ENCODE measurements at regions not wholly inside any gene's neighbourhood (a gene's known extent, or its start where the extent isn't known, plus 50 kb on each side); places are given as distances from the start of the nearest gene placed in this dataset.

DNA sequence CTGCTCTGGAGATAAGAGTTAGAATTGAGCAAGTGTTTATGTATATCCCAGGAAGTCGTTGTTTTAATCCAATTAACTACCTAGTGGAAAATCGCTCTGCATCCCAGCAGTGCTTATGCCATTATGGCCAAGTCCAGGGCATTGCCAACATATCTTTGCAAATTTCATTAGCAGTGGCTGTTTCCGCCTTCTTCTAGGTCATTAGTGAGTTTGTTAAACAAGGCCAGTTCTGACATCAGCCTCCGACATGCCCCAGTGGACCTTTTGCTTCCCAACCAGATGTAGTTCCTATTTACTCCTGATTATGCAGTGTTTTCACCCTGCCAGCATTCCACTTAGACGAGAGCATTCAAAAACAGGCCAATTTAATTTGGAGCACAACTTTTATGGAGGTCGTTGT, 106.8 kb upstream of the FAM78B start:
- Mint-ChIP-seq H3K27ac (no peak overlapping the region), H3K4me1 (no peaks in the 10 kb centered on the region), H3K36me3 (no peaks in the 10 kb centered on the region), H3K9me3 (peaks cover 13% of the 10 kb centered on the region), H3K4me3 (no peak overlapping the region), H3K27me3 (ENCODE audit: low read depth) (no peaks in the 10 kb centered on the region)
- TF ChIP-seq, protein P1, sequence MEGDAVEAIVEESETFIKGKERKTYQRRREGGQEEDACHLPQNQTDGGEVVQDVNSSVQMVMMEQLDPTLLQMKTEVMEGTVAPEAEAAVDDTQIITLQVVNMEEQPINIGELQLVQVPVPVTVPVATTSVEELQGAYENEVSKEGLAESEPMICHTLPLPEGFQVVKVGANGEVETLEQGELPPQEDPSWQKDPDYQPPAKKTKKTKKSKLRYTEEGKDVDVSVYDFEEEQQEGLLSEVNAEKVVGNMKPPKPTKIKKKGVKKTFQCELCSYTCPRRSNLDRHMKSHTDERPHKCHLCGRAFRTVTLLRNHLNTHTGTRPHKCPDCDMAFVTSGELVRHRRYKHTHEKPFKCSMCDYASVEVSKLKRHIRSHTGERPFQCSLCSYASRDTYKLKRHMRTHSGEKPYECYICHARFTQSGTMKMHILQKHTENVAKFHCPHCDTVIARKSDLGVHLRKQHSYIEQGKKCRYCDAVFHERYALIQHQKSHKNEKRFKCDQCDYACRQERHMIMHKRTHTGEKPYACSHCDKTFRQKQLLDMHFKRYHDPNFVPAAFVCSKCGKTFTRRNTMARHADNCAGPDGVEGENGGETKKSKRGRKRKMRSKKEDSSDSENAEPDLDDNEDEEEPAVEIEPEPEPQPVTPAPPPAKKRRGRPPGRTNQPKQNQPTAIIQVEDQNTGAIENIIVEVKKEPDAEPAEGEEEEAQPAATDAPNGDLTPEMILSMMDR (IDR thresholded peaks at IDR 0.05; ENCODE audit: unreplicated experiment) = no peak
- no peak for DNase-seq (ENCODE audit: low spot score in 2 of 2, unreplicated experiment in 2 of 2)

DNA sequence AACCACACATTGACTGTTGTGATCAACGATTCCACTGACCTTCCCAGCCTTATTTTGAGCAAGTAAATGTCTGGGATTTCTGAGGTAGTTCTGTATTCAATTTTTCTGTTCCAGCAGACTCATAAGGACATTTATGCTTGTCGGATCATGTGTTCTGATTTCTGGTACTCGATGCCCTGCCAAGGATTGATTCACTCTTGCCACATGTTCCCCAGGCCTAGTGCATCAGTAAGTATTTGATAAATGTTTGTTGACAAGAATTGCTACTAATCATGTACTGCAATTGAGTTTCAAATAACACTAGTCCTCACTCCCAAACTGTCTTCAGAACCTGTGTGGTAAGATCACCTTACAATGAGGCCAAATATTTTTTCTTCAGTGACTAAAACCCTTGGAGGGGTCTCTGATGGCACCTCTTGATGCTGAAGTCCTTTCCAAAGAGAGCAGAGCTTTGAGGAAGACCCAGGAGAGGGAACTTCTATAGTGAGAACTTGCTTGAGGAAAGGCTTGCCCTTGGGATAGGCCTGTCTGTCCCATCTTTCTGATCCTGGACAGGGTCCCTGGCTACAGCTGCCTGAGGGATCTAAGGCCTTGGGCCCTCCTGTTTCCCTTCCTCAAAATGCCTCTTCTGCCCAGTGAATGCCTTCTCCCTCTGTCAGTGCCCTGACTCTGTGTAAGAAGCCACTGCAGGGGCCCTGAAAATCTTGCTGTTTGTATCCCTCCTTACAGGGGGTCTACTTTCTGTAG, 115.8 kb upstream of the FAM78B start:
- Mint-ChIP-seq H3K27me3 (ENCODE audit: low read depth) (peaks cover 7% of the 10 kb centered on the region), H3K27ac (no peak overlapping the region), H3K4me3 (no peak overlapping the region), H3K9me3 (peaks cover 4% of the 10 kb centered on the region), H3K36me3 (no peaks in the 10 kb centered on the region), H3K4me1 (no peaks in the 10 kb centered on the region)
- TF ChIP-seq, protein P1 (IDR thresholded peaks at IDR 0.05; ENCODE audit: unreplicated experiment) = no peak
- DNase-seq (ENCODE audit: low spot score in 2 of 2, unreplicated experiment in 2 of 2) = no peak

- no peak for DNase-seq (ENCODE audit: low spot score in 2 of 2, unreplicated experiment in 2 of 2)
- Mint-ChIP-seq H3K9me3 (no peaks in the 10 kb centered on the region), H3K4me3 (no peak overlapping the region), H3K36me3 (no peaks in the 10 kb centered on the region), H3K4me1 (no peaks in the 10 kb centered on the region), H3K27me3 (ENCODE audit: low read depth) (peaks cover 7% of the 10 kb centered on the region), H3K27ac (no peak overlapping the region)
- TF ChIP-seq, protein P1 (IDR thresholded peaks at IDR 0.05; ENCODE audit: unreplicated experiment) = no peak
These were observed 116.4 kb upstream of the FAM78B start for GRCh38 chr1:166283190-166283589.

- H3K27me3 Mint-ChIP-seq (ENCODE audit: low read depth) = peaks cover 7% of the 10 kb centered on the region
- H3K36me3 Mint-ChIP-seq = no peaks in the 10 kb centered on the region
- DNase-seq (ENCODE audit: low spot score in 2 of 2, unreplicated experiment in 2 of 2) = no peak
- H3K27ac Mint-ChIP-seq = no peak overlapping the region
- no peak overlapping the region for H3K4me3 Mint-ChIP-seq
- no peaks in the 10 kb centered on the region for H3K4me1 Mint-ChIP-seq
- TF ChIP-seq, protein P1 (IDR thresholded peaks at IDR 0.05; ENCODE audit: unreplicated experiment) = no peak
- H3K9me3 Mint-ChIP-seq = no peaks in the 10 kb centered on the region
These were observed 116.8 kb upstream of the FAM78B start for GRCh38 chr1:166283600-166283999.

DNA sequence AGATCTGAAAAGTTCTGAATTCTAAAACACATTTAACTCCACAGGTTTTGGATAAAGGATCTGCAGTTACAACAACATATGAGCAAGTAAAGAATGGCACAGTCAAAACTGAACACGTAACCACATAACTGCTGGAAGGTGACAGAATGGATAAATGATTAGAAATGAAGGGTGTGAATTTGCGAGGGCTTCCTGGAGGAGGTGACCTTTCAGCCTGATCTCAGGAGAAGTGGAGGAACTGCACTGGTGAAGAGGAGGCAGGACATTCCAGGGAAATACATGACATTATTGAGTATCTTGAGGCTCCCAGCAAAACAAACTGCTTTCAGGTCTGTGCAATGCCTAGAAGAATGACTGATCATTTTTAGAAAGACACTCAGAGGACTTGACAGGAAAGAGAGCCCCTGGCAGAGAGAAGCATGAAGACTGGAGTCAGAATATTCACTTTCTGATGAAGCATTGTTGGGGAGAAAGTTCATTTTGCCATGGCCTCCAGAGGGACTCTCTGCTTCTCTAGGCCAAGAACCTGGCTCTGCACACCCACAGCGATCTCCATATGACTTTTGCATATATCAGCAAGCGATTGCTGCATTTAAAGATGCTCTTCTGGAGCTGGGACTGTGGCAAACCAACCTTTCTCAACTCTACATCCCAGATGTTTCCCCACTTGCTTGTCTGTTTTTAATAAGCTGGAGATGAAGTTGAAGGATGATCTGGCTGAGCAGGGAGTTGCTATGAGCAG, 122.7 kb upstream of the FAM78B start:
- Mint-ChIP-seq H3K4me1 (no peaks in the 10 kb centered on the region), H3K4me3 (no peak overlapping the region), H3K27ac (no peak overlapping the region), H3K36me3 (no peaks in the 10 kb centered on the region), H3K27me3 (ENCODE audit: low read depth) (peaks cover 22% of the 10 kb centered on the region), H3K9me3 (no peaks in the 10 kb centered on the region)
- DNase-seq (ENCODE audit: low spot score in 2 of 2, unreplicated experiment in 2 of 2) = no peak
- TF ChIP-seq, protein P1 (IDR thresholded peaks at IDR 0.05; ENCODE audit: unreplicated experiment) = no peak
